Umbilical cord (tissue), 1 donor: ENCODE measurements at regions not wholly inside any gene's neighbourhood (a gene's known extent, or its start where the extent isn't known, plus 50 kb on each side); places are given as distances from the start of the nearest gene placed in this dataset.

Experiments used
- DNase-seq: peaks from one replicate; pipeline ENCODE4 v3.0.0-alpha.2; 2015; ENCODE audit warnings: low spot score

DNA sequence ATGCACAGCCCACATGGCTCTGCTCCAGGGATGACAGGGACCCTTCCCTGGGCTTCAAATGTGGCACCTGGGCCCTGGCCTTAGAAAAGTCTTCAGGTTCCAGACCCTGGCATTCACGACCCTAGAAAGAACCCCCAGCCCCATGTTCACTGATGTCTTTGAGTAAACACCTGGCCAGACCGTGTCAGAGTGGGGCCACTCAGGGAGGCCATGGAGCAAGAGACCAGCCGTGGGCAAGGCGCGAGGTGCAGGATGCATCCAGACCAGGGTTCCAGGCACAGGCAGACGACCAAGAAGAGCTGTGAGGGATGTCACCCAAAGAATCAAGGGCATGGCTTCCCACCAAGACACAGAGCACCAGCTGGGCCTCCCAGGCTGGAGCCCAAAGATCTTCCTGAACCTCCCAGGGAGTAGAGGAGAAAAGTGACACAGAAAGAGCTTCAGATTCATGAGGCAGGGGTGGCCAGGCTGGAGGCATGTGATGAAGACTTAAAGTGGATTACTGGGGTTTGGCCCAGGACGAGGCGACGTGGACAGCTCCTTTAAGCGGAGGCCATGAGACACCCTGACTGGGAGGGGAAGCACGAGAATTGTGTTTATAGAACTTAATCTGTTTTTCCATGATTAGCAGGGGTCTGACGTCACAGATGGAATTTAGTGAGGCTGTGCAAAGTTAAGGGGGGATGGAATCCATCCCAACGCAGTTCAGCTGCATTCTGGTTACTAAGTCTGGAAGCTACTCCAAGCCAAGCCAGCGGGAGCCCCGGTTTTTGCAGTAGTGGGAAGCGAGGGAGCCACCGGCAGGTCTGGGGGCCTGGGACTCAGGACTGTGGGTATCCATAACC lies 61.6 kb downstream of the ARL6IP4 start:
- DNase-seq, result peak; percentile 92

GRCh38 chr12:123041042-123041531 lies 60.6 kb downstream of the ARL6IP4 start:
- DNase-seq, result no peak

DNA sequence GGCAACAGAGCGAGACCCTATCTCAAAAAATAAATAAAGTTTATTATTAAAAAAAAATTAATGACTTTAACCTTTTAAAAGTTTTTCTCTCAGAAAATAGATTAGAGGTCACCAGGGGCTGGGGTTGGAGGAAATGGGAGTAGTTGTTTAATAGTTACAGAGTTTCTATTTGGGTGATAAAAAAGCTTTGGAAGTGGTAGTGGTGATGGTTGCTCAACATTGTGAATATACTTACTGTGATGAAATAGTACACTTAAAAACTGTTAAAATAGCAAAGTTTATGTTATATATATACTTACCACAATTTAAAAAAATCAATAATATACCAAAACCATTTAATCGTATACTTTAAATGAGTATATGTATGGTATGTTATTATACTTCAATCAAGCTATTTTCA lies 59.6 kb downstream of the ARL6IP4 start:
- DNase-seq, result no peak

DNA sequence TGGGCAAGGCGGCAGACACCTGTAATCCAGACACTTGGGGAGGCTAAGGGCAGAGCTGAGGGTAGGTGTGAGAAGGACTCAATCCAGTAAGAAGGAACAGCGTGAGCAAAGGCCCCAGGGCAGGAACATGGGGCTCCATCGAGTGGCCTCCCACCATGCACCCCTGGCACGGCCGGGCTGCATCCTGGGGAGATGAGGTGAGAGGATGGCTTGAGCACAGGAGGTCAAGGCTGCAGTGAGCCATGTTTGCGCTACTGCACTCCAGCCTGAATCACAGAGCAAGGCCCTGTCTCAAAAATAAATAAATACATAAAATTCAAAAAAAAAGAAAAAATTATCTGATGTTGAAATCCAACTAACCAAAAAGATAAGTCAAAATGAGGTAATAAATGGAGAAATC lies 58.5 kb downstream of the ARL6IP4 start:
- DNase-seq, result no peak

DNA sequence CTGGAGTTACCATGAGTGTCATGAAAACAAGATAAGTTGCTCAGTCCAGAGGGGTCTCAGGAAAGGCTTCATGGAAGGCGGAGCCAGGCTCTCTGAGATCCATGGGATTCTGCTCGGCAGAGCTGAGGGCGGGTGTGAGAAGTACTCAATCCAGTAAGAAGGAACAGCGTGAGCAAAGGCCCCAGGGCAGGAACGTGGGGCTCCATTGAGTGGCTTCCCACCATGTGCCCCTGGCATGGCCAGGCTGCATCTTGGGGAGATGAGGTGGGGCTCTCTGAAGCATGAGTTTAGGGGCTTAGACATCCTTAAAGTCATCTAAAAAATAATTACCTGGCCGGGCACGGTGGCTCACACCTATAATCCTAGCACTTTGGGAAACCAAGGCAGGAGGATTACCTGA lies 58.0 kb downstream of the ARL6IP4 start:
- no peak for DNase-seq

DNA sequence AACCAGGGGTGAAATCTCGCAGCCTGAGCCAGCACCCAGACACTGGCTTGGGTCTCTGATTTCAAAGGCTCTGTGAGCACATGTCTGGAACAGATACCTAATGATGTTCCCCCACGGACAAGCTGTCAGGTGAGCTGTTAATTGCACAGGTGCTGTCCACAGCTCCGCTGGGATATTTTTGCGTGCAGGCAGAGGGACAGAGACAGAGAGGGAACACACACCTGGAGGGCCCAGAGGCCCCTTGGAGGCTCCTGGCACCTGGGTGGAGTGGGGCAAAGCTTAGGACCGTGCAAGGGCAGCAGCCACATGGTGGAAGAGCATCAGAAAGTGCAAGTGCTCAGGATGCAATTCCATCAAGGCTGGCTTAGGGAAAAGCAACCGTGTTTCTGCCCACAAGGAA lies 57.3 kb downstream of the ARL6IP4 start:
- no peak for DNase-seq

GRCh38 chr12:123036466-123037285 lies 56.2 kb downstream of the ARL6IP4 start:
- DNase-seq, result no peak

GRCh38 chr12:123035841-123036240 lies 55.4 kb downstream of the ARL6IP4 start:
- DNase-seq, result no peak

DNA sequence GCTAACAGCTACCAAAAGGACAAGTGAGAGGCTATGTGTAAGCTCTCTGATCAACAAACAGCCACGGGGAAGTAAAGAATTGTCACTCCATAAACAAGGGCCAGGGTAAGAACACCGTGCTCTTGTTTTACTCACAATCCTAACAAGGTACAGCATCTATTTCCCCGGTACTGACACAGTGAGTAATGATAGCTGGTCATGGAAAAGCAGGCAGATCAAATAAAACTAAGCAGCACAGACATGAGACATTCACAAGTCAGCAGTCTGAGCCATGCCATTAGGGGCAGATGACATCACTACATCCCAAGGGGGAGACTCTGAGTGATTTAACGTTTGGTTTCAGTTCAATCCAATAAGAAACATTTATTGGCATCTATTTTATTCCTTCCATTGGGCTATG lies 54.4 kb downstream of the ARL6IP4 start:
- no peak for DNase-seq

GRCh38 chr12:123034022-123034541 lies 53.6 kb downstream of the ARL6IP4 start:
- DNase-seq, result no peak

DNA sequence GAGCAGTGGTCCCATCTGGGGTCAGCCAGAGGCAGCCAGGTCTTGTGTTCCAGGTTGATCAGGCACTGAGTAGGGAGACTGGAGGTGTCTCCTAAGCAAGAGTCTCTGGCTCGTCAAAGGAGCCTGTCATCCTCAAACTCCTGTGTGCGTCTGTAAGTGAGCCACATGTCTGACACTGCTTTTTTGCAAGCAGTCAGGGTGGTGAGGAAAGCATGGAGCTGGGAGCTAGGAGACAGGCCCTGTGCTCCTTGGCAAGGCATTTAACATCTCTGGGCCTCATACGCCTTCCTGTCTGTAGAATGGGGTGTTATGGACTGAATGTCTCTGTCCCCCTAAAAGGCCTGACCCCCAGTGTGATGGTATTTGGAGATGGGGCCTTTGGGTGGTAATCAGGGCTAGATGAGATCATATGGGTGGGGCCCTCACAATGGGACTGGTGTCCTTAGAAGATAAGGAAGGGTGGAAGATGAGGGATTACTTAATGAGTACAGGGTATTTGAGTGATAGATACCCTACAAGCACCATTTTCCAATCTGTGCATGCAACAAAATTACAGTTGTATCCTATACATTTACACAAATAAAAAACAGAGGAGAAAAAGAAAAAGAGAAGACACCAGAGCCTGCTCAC lies 53.0 kb downstream of the ARL6IP4 start:
- no peak for DNase-seq

- no peak for DNase-seq
Measured at GRCh38 chr12:123032736-123033391, 52.4 kb downstream of the ARL6IP4 start.
